HUES64 (cell line): ENCODE measurements at regions not wholly inside any gene's neighbourhood (a gene's known extent, or its start where the extent isn't known, plus 50 kb on each side); places are given as distances from the start of the nearest gene placed in this dataset.

Experiments
- H3K27ac ChIP-seq: 2 replicates; pipeline ENCODE4 v1.7.0; 2013; ENCODE audit warnings: low read depth, low read length, inconsistent platforms
- H3K27me3 ChIP-seq: 2 replicates; pipeline ENCODE4 v1.6.1; 2013; ENCODE audit warnings: mild to moderate bottlenecking, low read length; ENCODE audit not compliant: insufficient read depth
- H3K36me3 ChIP-seq: 2 replicates; pipeline ENCODE4 v1.6.1; 2013; ENCODE audit warnings: mild to moderate bottlenecking, low read length; ENCODE audit not compliant: insufficient read depth
- H3K4me1 ChIP-seq: 2 replicates; pipeline ENCODE4 v1.6.1; 2013; ENCODE audit warnings: mild to moderate bottlenecking, low read length, moderate library complexity; ENCODE audit not compliant: insufficient read depth
- H3K4me3 ChIP-seq: 2 replicates; pipeline ENCODE4 v1.5.1; 2013; ENCODE audit warnings: mild to moderate bottlenecking, low read length, moderate library complexity
- H3K9ac ChIP-seq: 2 replicates; pipeline ENCODE4 v1.6.1; 2013; ENCODE audit warnings: mild to moderate bottlenecking, low read depth, low read length
- H3K9me3 ChIP-seq: 2 replicates; pipeline ENCODE4 v1.6.1; 2013; ENCODE audit warnings: low read depth, low read length; ENCODE audit not compliant: insufficient read depth
- WGBS: fragments of 150-250, 120-280 bp; methylation state at CpG from one replicate; pipeline ENCODE4 v1.1.7; 2013; ENCODE audit warnings: missing lambda C conversion rate; 5-methylcytosine and 5-hydroxymethylcytosine counted together

- 96% methylated on average over 1 of the region's 1 CpG for WGBS
- no peaks in the 10 kb centered on the region for H3K4me1 ChIP-seq
Measured at GRCh38 chr4:122034619-122035018, 82.8 kb upstream of the TRPC3 start.

GRCh38 chr4:122027203-122027602 is 75.3 kb upstream of the TRPC3 start:
- H3K36me3 ChIP-seq, result no peaks in the 10 kb centered on the region
- H3K9me3 ChIP-seq, result no peaks in the 10 kb centered on the region
- no peaks in the 10 kb centered on the region for H3K4me1 ChIP-seq
- H3K4me3 ChIP-seq, result no peak overlapping the region
- H3K27me3 ChIP-seq, result no peaks in the 10 kb centered on the region
- WGBS, result 99% methylated on average over 2 of the region's 2 CpGs
- no peak overlapping the region for H3K27ac ChIP-seq
- no peak overlapping the region for H3K9ac ChIP-seq

More at GRCh38 chr4:122034619-122035018, 82.8 kb upstream of the TRPC3 start:
- Histone ChIP-seq H3K36me3 (no peaks in the 10 kb centered on the region), H3K9me3 (no peaks in the 10 kb centered on the region), H3K4me3 (no peak overlapping the region), H3K9ac (no peak overlapping the region), H3K27me3 (no peaks in the 10 kb centered on the region), H3K27ac (no peak overlapping the region)

- no peak overlapping the region for H3K9ac ChIP-seq
- H3K27ac ChIP-seq, result no peak overlapping the region
- no peaks in the 10 kb centered on the region for H3K36me3 ChIP-seq
- no peak overlapping the region for H3K4me3 ChIP-seq
- no peaks in the 10 kb centered on the region for H3K27me3 ChIP-seq
- 63% methylated on average over 2 of the region's 2 CpGs for WGBS
- H3K9me3 ChIP-seq, result no peaks in the 10 kb centered on the region
- no peaks in the 10 kb centered on the region for H3K4me1 ChIP-seq
Measured at GRCh38 chr4:122017296-122017695, 65.4 kb upstream of the TRPC3 start.

GRCh38 chr4:122015203-122015602 is 63.3 kb upstream of the TRPC3 start:
- WGBS, result 91% methylated on average over 2 of the region's 3 CpGs
- no peaks in the 10 kb centered on the region for H3K4me1 ChIP-seq

GRCh38 chr4:122012735-122013134 is 60.9 kb upstream of the TRPC3 start:
- H3K9me3 ChIP-seq, result no peaks in the 10 kb centered on the region
- no peaks in the 10 kb centered on the region for H3K4me1 ChIP-seq
- H3K27me3 ChIP-seq, result no peaks in the 10 kb centered on the region
- WGBS, result 100% methylated on average over 1 of the region's 2 CpGs
- no peak overlapping the region for H3K27ac ChIP-seq
- no peak overlapping the region for H3K9ac ChIP-seq
- no peaks in the 10 kb centered on the region for H3K36me3 ChIP-seq
- no peak overlapping the region for H3K4me3 ChIP-seq

More at GRCh38 chr4:122015203-122015602, 63.3 kb upstream of the TRPC3 start:
- Histone ChIP-seq H3K9ac (no peak overlapping the region), H3K27ac (no peak overlapping the region), H3K9me3 (no peaks in the 10 kb centered on the region), H3K36me3 (no peaks in the 10 kb centered on the region), H3K27me3 (no peaks in the 10 kb centered on the region), H3K4me3 (no peak overlapping the region)

- Histone ChIP-seq H3K36me3 (no peaks in the 10 kb centered on the region), H3K9ac (no peak overlapping the region), H3K4me1 (no peaks in the 10 kb centered on the region), H3K9me3 (no peaks in the 10 kb centered on the region), H3K4me3 (no peak overlapping the region), H3K27ac (no peak overlapping the region), H3K27me3 (no peaks in the 10 kb centered on the region)
- WGBS, result 88% methylated on average over 2 of the region's 3 CpGs
Measured at GRCh38 chr4:122010610-122011009, 58.8 kb upstream of the TRPC3 start.

GRCh38 chr4:122009524-122009923 is 57.7 kb upstream of the TRPC3 start:
- H3K9me3 ChIP-seq, result no peaks in the 10 kb centered on the region
- no peaks in the 10 kb centered on the region for H3K27me3 ChIP-seq
- no peaks in the 10 kb centered on the region for H3K36me3 ChIP-seq
- WGBS, result 33% methylated on average over 2 of the region's 2 CpGs
- no peak overlapping the region for H3K27ac ChIP-seq
- no peaks in the 10 kb centered on the region for H3K4me1 ChIP-seq
- H3K9ac ChIP-seq, result no peak overlapping the region
- H3K4me3 ChIP-seq, result no peak overlapping the region

GRCh38 chr4:122007016-122007415 is 55.2 kb upstream of the TRPC3 start:
- Histone ChIP-seq H3K4me1 (no peaks in the 10 kb centered on the region), H3K27me3 (no peaks in the 10 kb centered on the region)
- 57% methylated on average over 1 of the region's 1 CpG for WGBS

GRCh38 chr4:122005064-122005755 is 53.4 kb upstream of the TRPC3 start:
- Histone ChIP-seq H3K27ac (no peak overlapping the region), H3K9ac (no peak overlapping the region), H3K36me3 (no peaks in the 10 kb centered on the region), H3K9me3 (no peaks in the 10 kb centered on the region), H3K4me1 (no peaks in the 10 kb centered on the region), H3K4me3 (no peak overlapping the region), H3K27me3 (no peaks in the 10 kb centered on the region)
- 97% methylated on average over 8 of the region's 8 CpGs for WGBS

More at GRCh38 chr4:122007016-122007415, 55.2 kb upstream of the TRPC3 start:
- H3K9ac ChIP-seq, result no peak overlapping the region
- H3K4me3 ChIP-seq, result no peak overlapping the region
- no peaks in the 10 kb centered on the region for H3K36me3 ChIP-seq
- no peak overlapping the region for H3K27ac ChIP-seq
- no peaks in the 10 kb centered on the region for H3K9me3 ChIP-seq

GRCh38 chr4:122003335-122003734 is 51.5 kb upstream of the TRPC3 start:
- Histone ChIP-seq H3K4me1 (no peaks in the 10 kb centered on the region), H3K36me3 (no peaks in the 10 kb centered on the region), H3K4me3 (no peak overlapping the region), H3K9ac (no peak overlapping the region), H3K27me3 (no peaks in the 10 kb centered on the region), H3K9me3 (no peaks in the 10 kb centered on the region), H3K27ac (no peak overlapping the region)
- WGBS, result 85% methylated on average over 7 of the region's 7 CpGs
